ENCODE measurements at regions not wholly inside any gene's neighbourhood (a gene's known extent, or its start where the extent isn't known, plus 50 kb on each side); places are given as distances from the start of the nearest gene placed in this dataset.

DNA sequence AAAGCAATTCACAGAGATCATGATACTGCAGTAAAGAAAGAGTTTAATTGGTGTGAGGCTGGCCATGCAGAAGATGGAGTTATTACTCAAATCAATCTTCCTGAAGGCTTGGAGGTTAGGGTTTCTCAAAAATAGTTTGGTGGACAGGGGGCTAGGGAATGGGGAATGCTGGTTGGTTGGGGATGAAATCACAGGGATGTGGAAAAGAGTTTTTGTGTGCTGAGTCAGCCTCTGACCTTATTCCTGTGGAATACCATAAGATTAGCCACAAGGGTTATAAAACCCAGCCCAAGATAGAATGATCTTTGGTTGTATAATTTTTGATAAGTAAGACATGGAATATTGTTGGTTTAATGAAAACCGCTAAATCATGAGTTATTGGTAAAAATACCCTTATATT, 764.3 kb downstream of the TYW1 start:
- Histone ChIP-seq H3K79me2 (ENCODE audit: control insufficient read depth, low read length) (no peaks in the 10 kb centered on the region), H3K36me3 (ENCODE audit: control insufficient read depth, low read length) (no peaks in the 10 kb centered on the region), H3K4me1 (ENCODE audit: control insufficient read depth, low read length) (no peaks in the 10 kb centered on the region), H3K27me3 (ENCODE audit: control insufficient read depth, low read length) (no peaks in the 10 kb centered on the region), H3F3A (ENCODE audit: control insufficient read depth, insufficient read depth) (no peaks in the 10 kb centered on the region), H4K20me1 (ENCODE audit: control insufficient read depth, insufficient read depth, low read depth, low read length) (no peaks in the 10 kb centered on the region), H3K4me2 (ENCODE audit: low read length) (no peak overlapping the region), H3K9me3 (ENCODE audit: control insufficient read depth, insufficient read depth, low read length) (no peaks in the 10 kb centered on the region), H3K4me3 (ENCODE audit: low read length) (no peak overlapping the region), H3K9me2 (replicated peaks; ENCODE audit: control insufficient read depth, low read length) (no peaks in the 10 kb centered on the region), H3K27ac (ENCODE audit: low read depth, low read length) (no peak overlapping the region)
- TF ChIP-seq, protein P1, sequence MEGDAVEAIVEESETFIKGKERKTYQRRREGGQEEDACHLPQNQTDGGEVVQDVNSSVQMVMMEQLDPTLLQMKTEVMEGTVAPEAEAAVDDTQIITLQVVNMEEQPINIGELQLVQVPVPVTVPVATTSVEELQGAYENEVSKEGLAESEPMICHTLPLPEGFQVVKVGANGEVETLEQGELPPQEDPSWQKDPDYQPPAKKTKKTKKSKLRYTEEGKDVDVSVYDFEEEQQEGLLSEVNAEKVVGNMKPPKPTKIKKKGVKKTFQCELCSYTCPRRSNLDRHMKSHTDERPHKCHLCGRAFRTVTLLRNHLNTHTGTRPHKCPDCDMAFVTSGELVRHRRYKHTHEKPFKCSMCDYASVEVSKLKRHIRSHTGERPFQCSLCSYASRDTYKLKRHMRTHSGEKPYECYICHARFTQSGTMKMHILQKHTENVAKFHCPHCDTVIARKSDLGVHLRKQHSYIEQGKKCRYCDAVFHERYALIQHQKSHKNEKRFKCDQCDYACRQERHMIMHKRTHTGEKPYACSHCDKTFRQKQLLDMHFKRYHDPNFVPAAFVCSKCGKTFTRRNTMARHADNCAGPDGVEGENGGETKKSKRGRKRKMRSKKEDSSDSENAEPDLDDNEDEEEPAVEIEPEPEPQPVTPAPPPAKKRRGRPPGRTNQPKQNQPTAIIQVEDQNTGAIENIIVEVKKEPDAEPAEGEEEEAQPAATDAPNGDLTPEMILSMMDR (IDR thresholded peaks at IDR 0.05; ENCODE audit: low read depth, low read length, poor library complexity, severe bottlenecking) = no peak
- no peak for TF ChIP-seq EZH2phosphoT487 (IDR thresholded peaks at IDR 0.05; ENCODE audit: borderline replicate concordance, low read length)

DNA sequence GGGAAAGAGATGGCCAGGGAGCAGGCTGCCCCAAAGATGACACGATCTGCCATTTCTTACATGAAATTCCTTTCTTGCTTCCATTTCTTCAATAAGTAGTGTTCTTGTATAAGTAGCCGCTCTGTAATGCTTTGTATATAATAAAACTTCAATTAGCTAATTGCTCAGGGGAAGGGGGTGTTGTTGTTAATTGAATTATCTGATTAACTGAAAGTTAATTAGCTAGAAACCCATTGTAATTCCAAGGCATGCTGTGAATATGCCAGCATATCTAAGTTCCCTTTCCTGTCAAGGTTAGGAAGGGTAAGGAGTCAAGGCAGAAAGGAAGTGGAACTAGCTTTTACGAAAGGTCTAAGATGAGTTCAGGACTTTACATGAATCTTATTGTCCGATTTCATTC, 765.9 kb downstream of the TYW1 start:
- Histone ChIP-seq H3K4me2 (ENCODE audit: low read length) (no peak overlapping the region), H3K4me1 (ENCODE audit: control insufficient read depth, low read length) (no peaks in the 10 kb centered on the region), H3K27ac (ENCODE audit: low read depth, low read length) (no peak overlapping the region), H3F3A (ENCODE audit: control insufficient read depth, insufficient read depth) (no peaks in the 10 kb centered on the region), H4K20me1 (ENCODE audit: control insufficient read depth, insufficient read depth, low read depth, low read length) (no peaks in the 10 kb centered on the region), H3K36me3 (ENCODE audit: control insufficient read depth, low read length) (no peaks in the 10 kb centered on the region), H3K9me3 (ENCODE audit: control insufficient read depth, insufficient read depth, low read length) (no peaks in the 10 kb centered on the region), H3K79me2 (ENCODE audit: control insufficient read depth, low read length) (no peaks in the 10 kb centered on the region), H3K4me3 (ENCODE audit: low read length) (no peak overlapping the region), H3K9me2 (replicated peaks; ENCODE audit: control insufficient read depth, low read length) (no peaks in the 10 kb centered on the region), H3K27me3 (ENCODE audit: control insufficient read depth, low read length) (no peaks in the 10 kb centered on the region)
- TF ChIP-seq, protein P1 (IDR thresholded peaks at IDR 0.05; ENCODE audit: low read depth, low read length, poor library complexity, severe bottlenecking) = no peak
- TF ChIP-seq EZH2phosphoT487 (IDR thresholded peaks at IDR 0.05; ENCODE audit: borderline replicate concordance, low read length) = no peak

DNA sequence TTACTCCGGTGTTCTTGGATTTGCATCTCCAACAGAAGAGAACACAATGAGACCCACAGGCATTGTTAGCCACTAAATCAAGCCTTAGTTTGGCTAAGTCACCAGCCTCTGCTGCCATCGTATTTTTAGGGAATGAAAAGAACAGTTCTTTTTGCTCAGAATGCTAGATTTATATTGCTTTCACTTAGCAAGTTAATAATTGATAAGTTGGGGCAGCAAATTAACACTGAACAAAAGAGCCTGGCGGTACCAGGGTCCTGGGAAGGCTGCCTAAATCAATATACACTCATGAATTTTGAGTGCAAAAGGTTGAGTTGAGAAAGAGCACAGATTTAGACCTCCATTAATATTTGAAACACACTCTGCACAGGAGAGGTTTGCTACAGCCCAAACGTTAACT, 767.7 kb downstream of the TYW1 start:
- H3K4me2 ChIP-seq (ENCODE audit: low read length) = no peak overlapping the region
- no peak overlapping the region for H3K4me3 ChIP-seq (ENCODE audit: low read length)
- TF ChIP-seq, protein P1 (IDR thresholded peaks at IDR 0.05; ENCODE audit: low read depth, low read length, poor library complexity, severe bottlenecking) = no peak
- TF ChIP-seq EZH2phosphoT487 (IDR thresholded peaks at IDR 0.05; ENCODE audit: borderline replicate concordance, low read length) = no peak
- H3F3A ChIP-seq (ENCODE audit: control insufficient read depth, insufficient read depth) = no peaks in the 10 kb centered on the region
- H3K9me3 ChIP-seq (ENCODE audit: control insufficient read depth, insufficient read depth, low read length) = no peaks in the 10 kb centered on the region
- no peaks in the 10 kb centered on the region for H4K20me1 ChIP-seq (ENCODE audit: control insufficient read depth, insufficient read depth, low read depth, low read length)
- H3K79me2 ChIP-seq (ENCODE audit: control insufficient read depth, low read length) = no peaks in the 10 kb centered on the region
- no peaks in the 10 kb centered on the region for H3K9me2 ChIP-seq (replicated peaks; ENCODE audit: control insufficient read depth, low read length)
- H3K27ac ChIP-seq (ENCODE audit: low read depth, low read length) = no peak overlapping the region
- H3K36me3 ChIP-seq (ENCODE audit: control insufficient read depth, low read length) = no peaks in the 10 kb centered on the region
- H3K27me3 ChIP-seq (ENCODE audit: control insufficient read depth, low read length) = no peaks in the 10 kb centered on the region
- H3K4me1 ChIP-seq (ENCODE audit: control insufficient read depth, low read length) = no peaks in the 10 kb centered on the region

All from DOHH2 (cell line).